ENCODE measurements at regions not wholly inside any gene's neighbourhood (a gene's known extent, or its start where the extent isn't known, plus 50 kb on each side); places are given as distances from the start of the nearest gene placed in this dataset.
"Not testable (repeated sequence)": the region's sequence is repeated elsewhere in the genome, so short reads cannot be mapped to it uniquely, and the experiment has no call there.

GRCh38 chr16:29578898-29579297, 72.7 kb upstream of the NPIPB12 start:
- DNase-seq (ENCODE audit: low spot score): not testable (repeated sequence)

- not testable (repeated sequence) for DNase-seq (ENCODE audit: low spot score)
These were observed 75.6 kb upstream of the NPIPB12 start for GRCh38 chr16:29581764-29582163.

GRCh38 chr16:29591919-29592318, 71.1 kb upstream of the SPN start:
- not testable (repeated sequence) for DNase-seq (ENCODE audit: low spot score)

- DNase-seq (ENCODE audit: low spot score): peak; percentile 52
These were observed 68.7 kb upstream of the SPN start for GRCh38 chr16:29594269-29594925.

GRCh38 chr16:29594926-29595838, 67.9 kb upstream of the SPN start:
- peak; percentile 91 for DNase-seq (ENCODE audit: low spot score)

GRCh38 chr16:29597030-29597429, 66.0 kb upstream of the SPN start:
- not testable (repeated sequence) for DNase-seq (ENCODE audit: low spot score)

- DNase-seq (ENCODE audit: low spot score): not testable (repeated sequence)
These were observed 62.7 kb upstream of the SPN start for GRCh38 chr16:29600111-29601000.

- not testable (repeated sequence) for DNase-seq (ENCODE audit: low spot score)
These were observed 60.8 kb upstream of the SPN start for GRCh38 chr16:29602247-29602625.

- not testable (repeated sequence) for DNase-seq (ENCODE audit: low spot score)
These were observed 60.4 kb upstream of the SPN start for GRCh38 chr16:29602683-29603088.

- peak; percentile 73 for DNase-seq (ENCODE audit: low spot score)
These were observed 58.2 kb upstream of the SPN start for GRCh38 chr16:29604631-29605549.

- DNase-seq (ENCODE audit: low spot score): peak; percentile 55
These were observed 57.3 kb upstream of the SPN start for GRCh38 chr16:29605593-29606205.

GRCh38 chr16:29606669-29607427, 56.2 kb upstream of the SPN start:
- not testable (repeated sequence) for DNase-seq (ENCODE audit: low spot score)

- DNase-seq (ENCODE audit: low spot score): peak; percentile 87
These were observed 55.6 kb upstream of the SPN start for GRCh38 chr16:29607428-29607823.

- DNase-seq (ENCODE audit: low spot score): not testable (repeated sequence)
These were observed 50.4 kb upstream of the SPN start for GRCh38 chr16:29612381-29613306.

Measured in umbilical cord (tissue), 1 donor.